Left forelimb (tissue), 1 donor: ENCODE measurements at regions not wholly inside any gene's neighbourhood (a gene's known extent, or its start where the extent isn't known, plus 50 kb on each side); places are given as distances from the start of the nearest gene placed in this dataset.

ENCODE experiments used
- DNase-seq: peaks from one replicate; pipeline ENCODE4 v3.0.0-alpha.2; 2018; ENCODE audit warnings: low spot score

DNA sequence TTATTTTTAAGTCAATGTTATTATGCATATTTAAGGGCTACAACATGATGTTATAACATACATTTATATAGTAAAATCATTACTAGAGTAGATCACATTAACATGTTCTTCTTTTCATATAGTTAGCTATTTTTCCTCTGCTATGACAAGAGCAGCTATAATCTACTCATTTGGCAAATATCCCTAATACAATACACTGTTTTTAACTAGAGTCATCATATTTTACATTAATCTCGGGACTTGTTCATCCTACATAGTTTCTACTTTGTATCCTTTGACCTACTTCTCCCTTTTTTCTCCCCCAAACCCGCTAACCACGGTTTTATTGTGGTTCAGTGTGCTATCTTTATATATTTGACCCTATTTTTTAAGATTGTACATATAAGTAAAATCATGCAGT, 249.0 kb downstream of the EPM2A start:
- DNase-seq = no peak

- no peak for DNase-seq
These were observed 245.7 kb downstream of the EPM2A start for GRCh38 chr6:145489583-145489982.

DNA sequence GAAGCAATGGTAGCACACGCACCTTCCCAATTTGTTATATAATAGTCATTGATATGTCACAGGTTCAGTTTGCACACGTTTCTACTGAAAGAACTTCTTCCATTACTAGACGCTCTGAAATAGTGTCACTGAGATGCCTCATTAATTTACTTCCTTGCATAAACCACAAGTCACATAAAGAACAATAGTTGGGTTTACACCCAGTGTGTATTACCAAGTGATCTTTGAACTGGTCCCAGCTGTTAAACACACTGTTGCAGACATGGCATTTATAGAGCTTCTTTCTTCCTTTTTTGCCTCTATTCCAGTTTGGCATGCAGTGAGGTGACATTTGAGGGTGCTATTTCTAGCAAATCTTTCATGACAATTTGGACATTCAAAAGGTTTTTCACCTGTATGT, 245.3 kb downstream of the EPM2A start:
- no peak for DNase-seq

DNA sequence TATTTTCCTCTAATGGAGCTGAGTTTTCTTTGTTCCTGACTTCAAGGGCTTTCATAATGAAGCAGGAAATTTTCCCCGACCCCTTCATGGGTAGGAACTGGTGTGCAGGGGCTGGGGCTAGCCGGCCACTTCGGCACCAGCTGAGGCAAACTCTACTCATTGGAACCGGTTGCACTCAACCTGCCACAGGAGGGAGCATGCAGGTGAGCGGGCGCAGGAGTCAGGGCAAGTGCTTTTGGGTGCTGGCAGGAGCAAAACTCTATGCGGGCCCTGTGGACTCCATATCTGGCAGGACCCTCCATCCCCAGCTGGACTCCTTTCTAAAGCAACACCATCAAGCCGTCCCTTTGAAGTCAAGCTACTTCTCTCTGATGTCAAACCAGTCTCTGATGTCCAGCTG, 244.2 kb downstream of the EPM2A start:
- no peak for DNase-seq

DNA sequence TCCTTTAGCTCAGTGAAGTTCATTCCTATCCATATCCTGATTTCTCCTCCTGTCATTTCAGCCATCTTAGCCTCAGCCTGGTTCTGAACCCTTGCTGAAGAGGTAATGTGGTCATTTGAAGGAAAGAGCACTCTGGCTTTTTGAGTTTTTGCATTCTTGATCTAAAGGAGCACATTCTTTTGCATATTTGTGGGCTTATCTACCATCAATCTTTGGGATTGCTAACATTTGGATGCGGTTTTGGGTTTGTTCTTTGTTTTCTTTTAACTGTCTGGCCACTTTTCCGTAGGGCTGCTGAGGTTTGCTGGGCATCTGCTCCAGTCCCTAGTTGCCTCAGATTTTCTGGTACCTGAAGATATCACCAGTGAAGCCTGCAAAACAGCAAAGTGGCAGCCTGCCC, 238.3 kb downstream of the EPM2A start:
- no peak for DNase-seq

DNA sequence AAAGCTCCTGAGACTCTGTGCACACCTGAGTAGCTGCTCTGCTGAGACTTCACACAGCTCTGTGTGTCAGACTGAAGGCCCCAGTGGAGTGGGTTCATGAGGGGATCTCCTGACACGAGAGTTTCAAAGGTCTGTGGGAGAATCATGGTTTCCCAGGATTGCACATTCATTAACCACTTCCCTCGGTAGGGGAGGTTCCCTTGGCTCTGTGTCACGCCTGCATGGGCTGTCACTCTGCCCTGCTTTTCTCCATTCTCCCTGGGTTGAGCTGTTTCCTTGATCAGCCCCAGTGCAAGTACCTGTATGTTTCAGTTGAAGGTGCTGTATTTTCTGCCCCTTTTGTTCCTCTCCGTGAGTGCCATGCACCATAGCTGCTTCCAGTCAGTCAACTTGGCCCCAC, 236.9 kb downstream of the EPM2A start:
- DNase-seq = no peak

DNA sequence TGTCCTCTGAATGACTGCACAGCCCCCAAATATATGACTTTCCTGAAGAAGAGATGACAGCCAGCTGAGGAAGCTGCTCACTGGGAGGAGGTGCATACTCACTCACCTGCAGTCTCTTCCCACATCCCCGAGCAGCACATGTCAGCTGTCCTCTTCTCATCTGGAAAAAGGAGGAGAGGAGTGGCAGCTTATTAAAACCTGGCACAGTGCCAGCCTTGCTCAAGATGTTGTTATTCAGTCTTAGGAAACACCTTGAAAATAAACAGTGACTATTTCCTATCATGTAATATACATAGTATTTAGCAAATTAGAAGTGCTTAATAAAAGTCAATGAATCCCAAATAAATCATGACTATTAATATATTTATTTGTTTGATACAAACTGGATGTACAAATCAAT, 232.9 kb downstream of the EPM2A start:
- DNase-seq = no peak

DNA sequence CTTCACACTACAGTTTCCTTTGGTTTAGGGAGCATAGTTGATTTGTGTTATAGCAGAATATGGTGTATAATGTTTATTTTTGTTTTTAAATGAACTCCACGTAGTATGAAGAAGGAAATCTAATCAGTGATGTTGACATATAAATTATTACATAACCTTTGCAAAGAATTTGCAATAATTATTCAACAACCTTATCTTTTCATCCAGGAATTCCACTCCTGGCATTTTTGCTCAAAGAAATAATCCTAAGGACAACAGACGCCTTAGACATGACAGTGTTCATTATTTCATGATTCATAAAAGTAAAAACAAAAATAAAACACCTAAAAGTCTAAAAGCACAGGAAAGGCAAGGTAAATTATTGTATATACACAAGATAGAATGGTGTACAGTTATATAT, 229.2 kb downstream of the EPM2A start:
- DNase-seq = no peak

DNA sequence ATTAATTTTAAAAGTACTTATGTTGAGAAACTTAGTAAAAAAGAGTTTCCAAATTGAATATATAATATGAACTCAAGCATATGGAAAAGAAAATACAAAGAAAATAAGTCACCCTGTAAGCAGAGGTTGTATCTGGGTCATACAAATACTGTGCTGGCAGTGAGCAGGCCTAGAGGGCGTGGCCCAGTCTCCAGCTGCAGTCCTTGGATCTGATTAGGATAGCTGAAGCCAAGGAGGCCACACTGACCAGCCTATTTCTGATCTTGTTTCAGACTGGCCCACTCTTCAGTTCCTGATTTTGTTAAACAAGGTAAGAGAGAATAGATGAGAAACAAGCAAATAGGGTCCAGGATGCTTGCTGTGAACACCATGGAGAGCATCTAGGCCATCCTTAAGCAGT, 228.8 kb downstream of the EPM2A start:
- no peak for DNase-seq

DNA sequence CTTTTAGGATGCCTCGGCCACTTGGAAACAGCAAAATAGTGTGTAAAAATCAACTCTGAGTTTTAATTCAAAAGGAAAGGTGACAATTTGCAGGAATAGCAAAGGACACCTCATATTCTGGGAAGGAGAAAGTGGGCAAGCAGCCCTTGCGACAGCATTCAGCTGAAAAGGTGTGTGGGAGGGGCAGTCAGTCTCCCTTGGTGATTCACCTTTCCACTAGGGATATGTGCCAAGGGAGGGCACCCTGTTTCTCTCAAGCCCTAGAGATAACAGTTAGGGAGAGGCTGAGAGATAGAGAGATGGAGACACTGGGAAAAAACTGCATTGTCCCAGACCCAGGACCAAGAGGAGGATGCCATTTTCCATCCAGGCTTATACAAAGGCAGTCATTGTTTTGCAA, 228.1 kb downstream of the EPM2A start:
- DNase-seq = no peak

GRCh38 chr6:145508107-145508506, 227.2 kb downstream of the EPM2A start:
- no peak for DNase-seq

DNA sequence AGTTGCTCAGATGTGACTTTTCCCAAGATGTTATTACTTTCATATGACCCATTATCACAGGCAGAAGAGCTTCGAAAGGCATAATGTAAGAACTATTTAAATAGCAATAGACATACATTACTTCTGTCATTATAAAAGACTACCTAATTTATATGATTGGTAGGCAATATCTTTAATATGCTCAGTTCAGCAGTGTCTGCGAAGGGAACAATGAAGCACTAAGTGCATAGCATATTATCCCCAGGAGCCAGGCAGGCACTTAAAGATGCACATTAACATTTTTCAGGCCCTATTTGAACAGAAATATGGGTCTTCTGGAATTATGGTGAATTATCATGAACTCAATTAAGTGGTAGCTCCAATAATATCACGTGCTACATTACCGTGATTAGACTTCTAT, 217.8 kb downstream of the EPM2A start:
- DNase-seq = no peak

DNA sequence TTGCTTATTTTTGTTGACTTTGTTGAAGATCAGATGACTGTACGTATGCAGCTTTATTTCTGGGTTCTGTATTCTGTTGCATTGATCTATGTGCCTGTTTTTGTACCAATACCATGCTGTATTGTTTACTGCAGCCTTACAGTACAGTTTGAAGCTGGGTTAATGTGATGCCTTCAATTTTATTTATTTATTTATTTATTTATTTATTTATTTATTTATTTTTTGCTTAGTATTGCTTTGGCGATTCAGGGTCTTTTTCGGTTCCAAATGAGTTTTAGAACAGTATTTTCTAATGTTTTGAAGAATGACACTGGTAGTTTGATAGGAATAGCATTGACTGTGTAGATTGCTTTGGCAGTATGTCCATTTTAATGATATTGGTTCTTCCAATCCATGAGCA, 210.3 kb downstream of the EPM2A start:
- no peak for DNase-seq

DNA sequence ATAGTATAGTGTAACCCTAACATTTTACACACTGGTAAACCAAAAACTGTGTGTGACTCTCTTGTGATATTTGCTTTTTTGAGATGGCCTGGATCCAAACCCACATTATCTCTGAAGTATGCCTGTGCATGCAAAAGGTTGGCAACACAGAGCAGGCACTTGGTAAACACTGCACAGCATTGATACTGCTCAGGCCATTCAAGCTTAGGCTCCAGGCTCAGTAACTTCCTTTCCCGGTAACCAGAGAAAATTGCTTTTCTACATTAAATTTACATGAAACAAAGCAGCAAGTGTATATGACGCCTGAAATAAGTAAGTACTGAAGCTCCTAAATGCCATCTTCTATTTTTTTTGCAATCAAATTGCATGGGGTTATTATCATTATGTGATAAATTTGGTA, 205.7 kb downstream of the EPM2A start:
- DNase-seq = no peak

DNA sequence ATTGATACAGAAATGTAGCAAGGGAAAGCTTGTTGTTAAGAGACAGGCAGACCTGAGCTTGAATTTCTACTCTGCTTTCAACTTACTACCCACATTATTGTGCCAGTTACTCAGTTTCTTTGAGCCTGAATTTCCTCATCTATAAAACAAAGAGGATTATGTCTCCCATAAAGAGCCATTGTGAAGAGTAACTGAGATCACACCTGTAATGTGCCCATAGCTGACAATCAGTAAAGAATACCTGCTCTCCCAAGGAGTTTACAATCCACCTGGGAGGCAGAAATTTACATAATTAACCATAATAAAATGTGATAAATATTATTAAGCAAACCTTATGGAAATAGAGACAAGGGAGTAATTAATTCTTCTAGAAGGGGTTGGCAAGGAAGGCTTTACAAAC, 204.9 kb downstream of the EPM2A start:
- no peak for DNase-seq

DNA sequence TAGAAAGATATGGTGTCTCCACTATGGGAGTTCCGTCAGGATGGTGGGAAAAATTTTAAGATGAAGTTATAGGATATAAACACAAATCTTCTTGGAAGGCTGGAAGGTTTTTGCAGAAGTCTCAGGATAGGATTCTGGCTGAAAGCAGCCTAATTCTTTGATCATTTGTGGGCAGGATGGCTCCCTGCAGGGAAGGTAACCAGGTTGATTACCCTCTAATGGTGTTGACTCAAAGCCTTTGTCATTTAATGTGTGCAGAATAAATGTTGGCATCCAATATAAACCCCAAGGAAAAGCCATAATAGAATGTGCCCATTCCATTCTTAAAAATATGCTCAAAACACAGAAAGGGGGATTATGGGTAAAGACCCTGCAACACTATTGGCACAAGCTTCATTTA, 204.3 kb downstream of the EPM2A start:
- DNase-seq = no peak

DNA sequence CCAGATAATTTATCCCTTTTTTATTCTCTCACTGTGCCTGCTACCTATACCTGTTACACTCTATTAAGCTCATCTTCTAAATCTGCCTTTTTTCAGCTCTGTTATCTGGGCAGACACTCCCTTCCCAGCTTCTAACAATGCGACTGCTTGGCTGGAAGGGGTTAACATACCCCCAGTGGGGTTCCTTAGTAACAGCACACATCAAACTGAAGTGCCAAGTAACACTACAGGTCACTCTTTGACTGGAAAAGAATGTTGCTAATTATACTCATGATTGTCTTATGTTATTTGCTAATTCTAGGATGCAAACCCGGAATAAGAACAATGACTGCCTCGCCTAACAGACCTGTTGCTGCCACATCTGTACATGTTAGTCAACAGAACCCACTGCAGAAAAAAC, 203.5 kb downstream of the EPM2A start:
- no peak for DNase-seq

- DNase-seq = no peak
These were observed 203.0 kb downstream of the EPM2A start for GRCh38 chr6:145532361-145532760.

- no peak for DNase-seq
These were observed 200.3 kb downstream of the EPM2A start for GRCh38 chr6:145534989-145535388.

- no peak for DNase-seq
These were observed 196.3 kb downstream of the EPM2A start for GRCh38 chr6:145538989-145539388.

GRCh38 chr6:145539831-145540230, 195.5 kb downstream of the EPM2A start:
- no peak for DNase-seq

GRCh38 chr6:145540741-145541140, 194.6 kb downstream of the EPM2A start:
- DNase-seq = no peak

DNA sequence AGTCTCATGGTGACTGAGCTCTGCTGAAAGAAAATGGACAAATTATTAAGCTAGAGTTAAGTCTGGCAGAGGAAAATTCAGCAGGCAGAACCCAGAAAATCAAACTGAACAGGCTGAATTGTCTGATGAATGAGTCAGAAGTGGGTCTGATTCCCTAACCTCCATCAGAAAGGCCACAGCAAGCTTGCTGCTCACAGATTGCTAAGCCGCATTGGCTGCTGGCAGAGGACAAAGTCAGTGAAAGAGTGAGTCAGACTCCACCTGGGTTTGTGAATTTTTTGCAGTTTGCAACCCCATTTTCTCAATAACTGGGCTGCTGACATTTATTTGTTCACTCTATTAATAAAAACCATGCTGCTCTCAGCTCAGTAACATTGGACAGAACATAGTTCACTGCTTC, 191.3 kb downstream of the EPM2A start:
- DNase-seq = no peak

DNA sequence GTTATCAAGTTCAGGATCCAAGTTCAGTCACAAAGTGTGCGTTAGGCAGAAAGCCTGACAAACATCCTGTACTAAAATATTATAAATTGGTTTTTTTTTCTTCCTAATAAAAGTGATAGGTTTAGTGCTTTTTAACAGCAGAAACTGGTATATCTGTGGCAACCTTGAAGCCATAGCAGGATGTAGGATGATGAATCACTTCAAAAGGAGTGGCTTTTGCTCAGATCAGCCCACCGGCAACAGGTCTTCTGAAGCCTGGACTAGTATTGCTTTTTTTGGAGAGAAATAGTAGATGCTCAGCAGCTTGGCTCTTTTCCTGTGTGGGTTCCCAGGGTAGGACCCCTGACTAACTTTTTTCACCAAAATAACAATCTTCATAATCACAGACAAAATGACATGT, 190.8 kb downstream of the EPM2A start:
- DNase-seq = no peak

GRCh38 chr6:145546265-145546664, 189.1 kb downstream of the EPM2A start:
- no peak for DNase-seq
